ENCODE measurements at regions not wholly inside any gene's neighbourhood (a gene's known extent, or its start where the extent isn't known, plus 50 kb on each side); places are given as distances from the start of the nearest gene placed in this dataset.
"Not testable (repeated sequence)": the region's sequence is repeated elsewhere in the genome, so short reads cannot be mapped to it uniquely, and the experiment has no call there.

DNA sequence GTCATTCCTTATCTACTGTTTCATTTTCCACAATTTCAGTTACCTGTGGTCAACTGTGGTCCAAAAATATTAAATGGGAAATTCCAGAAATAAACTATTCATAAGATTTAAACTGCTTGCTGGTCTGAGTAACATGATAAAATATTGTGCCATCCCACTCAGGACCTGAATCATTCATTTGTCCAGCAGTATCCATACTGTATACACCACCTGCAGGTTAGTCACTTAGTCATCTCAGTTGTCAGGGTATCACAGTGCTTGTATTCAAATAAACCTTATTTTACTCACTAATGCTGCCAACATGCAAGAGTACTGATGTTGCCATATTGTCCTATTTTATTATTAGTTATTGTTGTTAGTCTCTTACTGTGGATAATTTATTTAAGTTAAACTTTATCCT is 139.7 kb downstream of the FBXO4 start:
- Histone ChIP-seq H3K9ac (ENCODE audit: low read depth in 1 of 3, low read length in 3 of 3) (no peak overlapping the region), H3K9me3 (ENCODE audit: control insufficient read depth in 3 of 3, low read length in 3 of 3) (no peaks in the 10 kb centered on the region), H3K27ac (ENCODE audit: low read depth, low read length) (no peak overlapping the region), H3K27me3 (ENCODE audit: control insufficient read depth in 3 of 3, insufficient read depth in 3 of 3, low read length in 3 of 3) (peaks cover 0 to 4% (median 4%) of the 10 kb centered on the region in 3 donors), H3K4me1 (ENCODE audit: control insufficient read depth in 3 of 3, insufficient read depth in 3 of 3, low read length in 3 of 3) (no peaks in the 10 kb centered on the region), H3K36me3 (ENCODE audit: control insufficient read depth in 3 of 3, insufficient read depth in 3 of 3, low read length in 3 of 3) (no peaks in the 10 kb centered on the region), H3K4me3 (ENCODE audit: low read length in 3 of 3) (no peak overlapping the region)

DNA sequence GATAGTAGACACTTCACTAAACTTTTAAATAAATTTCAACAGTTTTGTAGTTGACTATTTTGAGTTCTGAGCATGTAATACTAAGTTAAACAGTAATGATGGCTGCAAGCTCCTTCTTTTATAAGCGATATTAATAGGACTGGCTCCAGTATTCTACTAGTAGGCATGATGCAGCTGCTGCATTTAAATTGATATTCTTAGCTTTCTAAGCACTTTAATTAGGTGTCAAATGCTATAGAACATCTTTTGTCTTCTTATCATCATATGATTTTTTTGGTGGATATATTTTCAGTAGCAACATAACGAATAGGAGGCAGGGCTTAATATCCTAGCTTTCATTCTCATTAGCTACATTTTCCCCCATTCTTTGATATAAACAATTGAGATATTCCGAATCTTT is 141.1 kb downstream of the FBXO4 start:
- H3K27me3 ChIP-seq (ENCODE audit: control insufficient read depth in 3 of 3, insufficient read depth in 3 of 3, low read length in 3 of 3), result no peaks in the 10 kb centered on the region
- H3K9ac ChIP-seq (ENCODE audit: low read depth in 1 of 3, low read length in 3 of 3), result no peak overlapping the region
- no peaks in the 10 kb centered on the region for H3K36me3 ChIP-seq (ENCODE audit: control insufficient read depth in 3 of 3, insufficient read depth in 3 of 3, low read length in 3 of 3)
- H3K4me1 ChIP-seq (ENCODE audit: control insufficient read depth in 3 of 3, insufficient read depth in 3 of 3, low read length in 3 of 3), result no peaks in the 10 kb centered on the region
- H3K27ac ChIP-seq (ENCODE audit: low read depth, low read length), result no peak overlapping the region
- no peak overlapping the region for H3K4me3 ChIP-seq (ENCODE audit: low read length in 3 of 3)
- no peaks in the 10 kb centered on the region for H3K9me3 ChIP-seq (ENCODE audit: control insufficient read depth in 3 of 3, low read length in 3 of 3)

DNA sequence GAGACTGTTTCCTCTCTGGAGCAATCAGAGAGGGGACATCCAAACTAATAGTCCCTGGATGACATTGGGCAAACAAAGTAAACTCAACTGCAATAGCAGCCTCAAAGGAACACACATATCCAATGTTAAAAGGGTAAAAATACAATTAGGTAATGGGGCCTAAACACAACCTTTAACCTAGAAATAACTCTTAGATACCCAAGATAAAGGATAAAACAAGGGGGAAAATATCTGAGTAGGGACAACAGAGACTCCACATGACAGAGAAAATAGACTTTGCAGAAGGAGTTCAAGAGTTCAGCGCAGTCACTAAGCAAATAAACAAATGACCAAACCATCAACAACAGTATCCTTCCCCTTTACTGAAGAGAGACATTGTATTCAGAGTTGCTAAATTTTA is 149.3 kb downstream of the FBXO4 start:
- Histone ChIP-seq H3K36me3 (ENCODE audit: control insufficient read depth in 3 of 3, insufficient read depth in 3 of 3, low read length in 3 of 3) (no peaks in the 10 kb centered on the region), H3K9me3 (ENCODE audit: control insufficient read depth in 3 of 3, low read length in 3 of 3) (peaks cover 0 to 3% (median 0%) of the 10 kb centered on the region in 3 donors), H3K27me3 (ENCODE audit: control insufficient read depth in 3 of 3, insufficient read depth in 3 of 3, low read length in 3 of 3) (no peaks in the 10 kb centered on the region), H3K4me1 (ENCODE audit: control insufficient read depth in 3 of 3, insufficient read depth in 3 of 3, low read length in 3 of 3) (no peaks in the 10 kb centered on the region), H3K27ac (ENCODE audit: low read depth, low read length) (no peak overlapping the region), H3K9ac (ENCODE audit: low read depth in 1 of 3, low read length in 3 of 3) (no peak overlapping the region), H3K4me3 (ENCODE audit: low read length in 3 of 3) (no peak overlapping the region)

DNA sequence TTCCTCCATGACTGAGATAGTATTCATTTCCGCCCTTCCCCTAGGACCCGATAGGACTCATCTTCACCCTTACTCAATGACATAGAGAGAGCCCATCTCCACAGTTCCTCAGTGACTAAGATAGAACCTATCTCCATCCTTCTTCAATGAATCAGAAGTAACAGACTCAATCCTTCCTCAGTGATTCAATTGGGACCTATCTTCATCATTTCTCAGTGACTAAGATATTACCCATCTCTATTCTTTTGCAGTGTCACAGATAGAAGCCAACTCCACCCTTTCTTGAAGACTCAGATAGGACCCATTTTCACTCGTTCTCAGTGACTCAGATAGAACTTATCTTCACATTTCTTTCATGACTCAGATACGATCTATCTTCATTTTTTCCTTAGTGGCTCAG is 164.6 kb downstream of the FBXO4 start:
- no peak overlapping the region for H3K4me3 ChIP-seq (ENCODE audit: low read length in 3 of 3)
- no peak overlapping the region for H3K9ac ChIP-seq (ENCODE audit: low read depth in 1 of 3, low read length in 3 of 3)
- no peaks in the 10 kb centered on the region for H3K9me3 ChIP-seq (ENCODE audit: control insufficient read depth in 3 of 3, low read length in 3 of 3)
- no peaks in the 10 kb centered on the region for H3K4me1 ChIP-seq (ENCODE audit: control insufficient read depth in 3 of 3, insufficient read depth in 3 of 3, low read length in 3 of 3)
- H3K27me3 ChIP-seq (ENCODE audit: control insufficient read depth in 3 of 3, insufficient read depth in 3 of 3, low read length in 3 of 3), result no peaks in the 10 kb centered on the region
- no peaks in the 10 kb centered on the region for H3K36me3 ChIP-seq (ENCODE audit: control insufficient read depth in 3 of 3, insufficient read depth in 3 of 3, low read length in 3 of 3)
- H3K27ac ChIP-seq (ENCODE audit: low read depth, low read length), result no peak overlapping the region

DNA sequence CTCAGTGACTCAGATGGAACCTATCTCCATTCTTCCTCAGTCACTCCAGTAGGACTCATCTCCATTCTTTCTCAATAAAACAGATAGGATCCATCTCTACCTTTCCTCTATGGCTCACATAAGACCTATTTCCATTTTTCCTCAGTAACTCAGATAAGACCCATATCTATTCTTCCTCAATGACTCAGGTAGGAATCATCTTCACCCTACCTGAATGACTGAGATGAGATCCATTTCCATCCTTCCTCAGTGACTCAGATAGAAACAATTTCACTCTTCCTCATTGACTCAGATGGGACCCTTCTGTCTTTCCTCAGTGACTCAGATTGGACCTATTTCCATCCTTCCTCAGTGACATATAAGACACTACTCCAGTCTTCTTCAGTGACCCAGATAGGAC is 165.1 kb downstream of the FBXO4 start:
- H3K27ac ChIP-seq (ENCODE audit: low read depth, low read length), result no peak overlapping the region
- H3K4me3 ChIP-seq (ENCODE audit: low read length in 3 of 3), result no peak overlapping the region
- H3K36me3 ChIP-seq (ENCODE audit: control insufficient read depth in 3 of 3, insufficient read depth in 3 of 3, low read length in 3 of 3), result no peaks in the 10 kb centered on the region
- H3K27me3 ChIP-seq (ENCODE audit: control insufficient read depth in 3 of 3, insufficient read depth in 3 of 3, low read length in 3 of 3), result no peaks in the 10 kb centered on the region
- H3K4me1 ChIP-seq (ENCODE audit: control insufficient read depth in 3 of 3, insufficient read depth in 3 of 3, low read length in 3 of 3), result no peaks in the 10 kb centered on the region
- H3K9ac ChIP-seq (ENCODE audit: low read depth in 1 of 3, low read length in 3 of 3), result no peak overlapping the region
- no peaks in the 10 kb centered on the region for H3K9me3 ChIP-seq (ENCODE audit: control insufficient read depth in 3 of 3, low read length in 3 of 3)

DNA sequence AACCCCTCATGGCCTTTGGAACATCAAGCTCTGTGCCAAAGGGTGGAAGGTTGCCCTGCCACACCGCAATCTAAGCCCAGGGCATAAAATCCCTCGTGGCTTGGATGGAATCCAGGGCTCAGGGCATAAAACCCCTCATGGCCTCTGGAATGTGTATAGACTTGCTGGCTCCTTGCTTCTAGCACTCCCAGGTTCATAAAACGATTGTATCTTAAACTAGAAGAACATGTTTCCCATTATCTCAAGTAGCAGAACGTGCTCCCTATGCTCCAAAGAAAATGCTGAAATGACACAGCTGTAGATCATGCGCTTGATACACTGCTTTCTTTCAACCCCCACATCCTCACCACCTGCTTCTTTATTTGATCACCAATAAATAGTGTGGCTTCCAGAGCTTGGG is 174.8 kb downstream of the FBXO4 start:
- not testable (repeated sequence) for H3K27me3 ChIP-seq (ENCODE audit: control insufficient read depth in 3 of 3, insufficient read depth in 3 of 3, low read length in 3 of 3); H3K27ac ChIP-seq (ENCODE audit: low read depth, low read length); H3K36me3 ChIP-seq (ENCODE audit: control insufficient read depth in 3 of 3, insufficient read depth in 3 of 3, low read length in 3 of 3); H3K4me3 ChIP-seq (ENCODE audit: low read length in 3 of 3); H3K9me3 ChIP-seq (ENCODE audit: control insufficient read depth in 3 of 3, low read length in 3 of 3); H3K9ac ChIP-seq (ENCODE audit: low read depth in 1 of 3, low read length in 3 of 3); H3K4me1 ChIP-seq (ENCODE audit: control insufficient read depth in 3 of 3, insufficient read depth in 3 of 3, low read length in 3 of 3)

DNA sequence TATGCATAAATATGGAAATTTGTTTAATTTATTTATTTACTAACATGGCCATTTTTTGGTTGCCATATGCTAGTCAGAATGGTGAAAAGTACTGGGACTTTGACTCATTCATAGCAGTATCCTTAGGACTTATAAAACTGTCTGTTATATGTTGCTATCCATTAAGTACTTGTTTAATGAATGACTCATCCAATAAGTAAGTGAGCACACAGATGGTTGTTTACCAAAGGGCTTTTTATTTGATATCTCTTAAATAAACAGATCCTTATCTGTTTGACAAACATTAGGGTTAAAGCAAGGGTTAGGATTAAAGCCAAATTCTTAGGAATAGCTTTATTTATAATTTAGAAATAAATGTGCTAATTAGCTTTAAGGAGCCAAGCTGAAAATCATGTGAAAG is 183.4 kb downstream of the FBXO4 start:
- Histone ChIP-seq H3K4me3 (ENCODE audit: low read length in 3 of 3) (no peak overlapping the region), H3K27ac (ENCODE audit: low read depth, low read length) (no peak overlapping the region), H3K9ac (ENCODE audit: low read depth in 1 of 3, low read length in 3 of 3) (no peak overlapping the region), H3K36me3 (ENCODE audit: control insufficient read depth in 3 of 3, insufficient read depth in 3 of 3, low read length in 3 of 3) (no peaks in the 10 kb centered on the region), H3K9me3 (ENCODE audit: control insufficient read depth in 3 of 3, low read length in 3 of 3) (peaks cover 0 to 3% (median 0%) of the 10 kb centered on the region in 3 donors), H3K27me3 (ENCODE audit: control insufficient read depth in 3 of 3, insufficient read depth in 3 of 3, low read length in 3 of 3) (no peaks in the 10 kb centered on the region), H3K4me1 (ENCODE audit: control insufficient read depth in 3 of 3, insufficient read depth in 3 of 3, low read length in 3 of 3) (no peaks in the 10 kb centered on the region)

DNA sequence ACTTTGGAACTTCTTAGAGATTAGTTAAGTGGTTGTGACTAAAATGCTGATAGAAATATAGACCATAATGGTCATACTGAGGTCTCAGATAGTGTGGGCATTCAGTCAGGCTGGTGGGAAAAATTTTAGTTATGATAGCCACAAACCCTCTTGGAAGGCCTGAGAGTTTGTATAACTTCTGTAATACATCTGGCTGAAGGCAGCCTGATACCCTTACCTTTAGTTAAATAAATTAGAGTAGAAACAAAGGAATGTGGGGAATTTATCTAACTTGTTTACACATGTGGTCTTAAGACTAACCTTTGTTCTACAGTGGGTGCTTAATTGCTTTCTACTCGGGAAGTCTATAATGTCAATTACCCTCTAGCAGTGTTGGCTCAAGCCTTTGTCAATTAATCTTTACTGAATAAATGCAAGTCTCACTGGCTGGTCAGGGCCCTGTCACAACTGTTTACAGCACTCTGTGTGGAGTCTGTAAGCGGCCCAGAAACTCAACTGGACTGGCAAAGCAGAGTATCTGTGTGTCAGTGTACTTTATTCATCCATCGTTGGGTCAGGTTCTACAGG is 184.0 kb downstream of the FBXO4 start:
- no peak overlapping the region for H3K4me3 ChIP-seq (ENCODE audit: low read length in 3 of 3)
- peaks cover 0 to 3% (median 0%) of the 10 kb centered on the region in 3 donors for H3K9me3 ChIP-seq (ENCODE audit: control insufficient read depth in 3 of 3, low read length in 3 of 3)
- H3K4me1 ChIP-seq (ENCODE audit: control insufficient read depth in 3 of 3, insufficient read depth in 3 of 3, low read length in 3 of 3), result no peaks in the 10 kb centered on the region
- no peak overlapping the region for H3K9ac ChIP-seq (ENCODE audit: low read depth in 1 of 3, low read length in 3 of 3)
- H3K27me3 ChIP-seq (ENCODE audit: control insufficient read depth in 3 of 3, insufficient read depth in 3 of 3, low read length in 3 of 3), result no peaks in the 10 kb centered on the region
- H3K36me3 ChIP-seq (ENCODE audit: control insufficient read depth in 3 of 3, insufficient read depth in 3 of 3, low read length in 3 of 3), result no peaks in the 10 kb centered on the region
- H3K27ac ChIP-seq (ENCODE audit: low read depth, low read length), result no peak overlapping the region

DNA sequence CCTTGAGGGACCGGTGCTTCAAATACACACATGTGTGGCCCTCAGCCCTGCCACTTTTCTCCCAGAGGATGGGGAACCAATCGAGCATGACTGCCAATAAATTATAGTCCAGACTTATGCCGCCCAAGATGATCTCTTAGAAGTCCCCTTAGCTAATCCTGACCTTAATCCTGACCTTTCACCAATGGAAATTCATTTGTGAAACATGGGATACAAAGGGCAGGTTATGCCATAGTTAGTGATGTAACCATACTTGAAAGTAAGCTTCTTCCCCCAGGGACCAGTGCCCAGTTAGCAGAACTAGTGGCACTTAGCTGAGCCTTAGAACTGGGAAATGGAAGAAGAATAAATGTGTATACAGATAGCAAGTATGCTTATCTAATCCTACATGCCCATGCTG is 190.6 kb downstream of the FBXO4 start:
- H3K9ac ChIP-seq (ENCODE audit: low read depth in 1 of 3, low read length in 3 of 3); H3K9me3 ChIP-seq (ENCODE audit: control insufficient read depth in 3 of 3, low read length in 3 of 3); H3K4me3 ChIP-seq (ENCODE audit: low read length in 3 of 3): not testable (repeated sequence)

DNA sequence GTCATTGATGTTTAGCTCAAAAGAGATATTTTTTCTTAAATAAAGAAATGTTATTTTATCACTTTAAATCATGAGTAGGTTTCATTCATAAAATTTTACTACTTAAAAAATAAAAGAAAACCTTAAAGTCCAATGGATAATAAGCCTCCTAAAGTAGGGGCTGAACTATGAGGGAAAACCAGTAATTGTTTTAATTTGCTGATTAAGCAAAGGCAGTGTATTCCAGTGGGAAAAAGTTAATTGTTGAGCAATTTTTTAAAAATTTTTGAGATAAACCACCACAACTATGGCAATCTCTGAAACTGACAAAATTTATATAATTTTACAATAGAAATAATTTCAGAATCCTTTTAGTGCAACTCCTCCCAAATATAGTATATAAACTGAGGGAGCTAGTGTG is 195.0 kb downstream of the FBXO4 start:
- Histone ChIP-seq H3K27ac (ENCODE audit: low read depth, low read length) (no peak overlapping the region), H3K9ac (ENCODE audit: low read depth in 1 of 3, low read length in 3 of 3) (no peak overlapping the region), H3K9me3 (ENCODE audit: control insufficient read depth in 3 of 3, low read length in 3 of 3) (no peaks in the 10 kb centered on the region), H3K27me3 (ENCODE audit: control insufficient read depth in 3 of 3, insufficient read depth in 3 of 3, low read length in 3 of 3) (no peaks in the 10 kb centered on the region), H3K4me1 (ENCODE audit: control insufficient read depth in 3 of 3, insufficient read depth in 3 of 3, low read length in 3 of 3) (no peaks in the 10 kb centered on the region), H3K4me3 (ENCODE audit: low read length in 3 of 3) (no peak overlapping the region), H3K36me3 (ENCODE audit: control insufficient read depth in 3 of 3, insufficient read depth in 3 of 3, low read length in 3 of 3) (no peaks in the 10 kb centered on the region)

More for the DNA sequence above, 190.6 kb downstream of the FBXO4 start:
- H3K27me3 ChIP-seq (ENCODE audit: control insufficient read depth in 3 of 3, insufficient read depth in 3 of 3, low read length in 3 of 3); H3K36me3 ChIP-seq (ENCODE audit: control insufficient read depth in 3 of 3, insufficient read depth in 3 of 3, low read length in 3 of 3); H3K4me1 ChIP-seq (ENCODE audit: control insufficient read depth in 3 of 3, insufficient read depth in 3 of 3, low read length in 3 of 3); H3K27ac ChIP-seq (ENCODE audit: low read depth, low read length): not testable (repeated sequence)

DNA sequence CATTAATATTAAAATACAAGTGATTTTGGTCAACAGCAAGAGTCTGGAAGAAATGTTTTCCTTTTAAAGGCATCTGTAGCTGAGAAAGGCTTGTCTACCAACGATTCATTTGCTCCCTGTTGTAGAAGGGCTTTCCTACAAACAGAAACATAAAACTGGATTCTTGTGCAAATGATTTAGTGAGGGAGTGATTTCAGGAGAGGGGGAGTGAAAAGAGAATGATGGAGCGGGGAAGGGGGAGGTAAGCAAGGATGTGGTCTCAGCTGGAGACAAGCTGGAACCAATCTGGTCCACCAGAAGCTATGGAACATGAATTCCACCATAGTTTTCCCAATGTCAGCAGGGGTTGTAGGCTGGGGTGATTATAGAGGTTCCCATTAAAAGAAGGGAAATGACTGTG is 196.3 kb downstream of the FBXO4 start:
- no peak overlapping the region for H3K9ac ChIP-seq (ENCODE audit: low read depth in 1 of 3, low read length in 3 of 3)
- H3K4me3 ChIP-seq (ENCODE audit: low read length in 3 of 3), result no peak overlapping the region
- H3K36me3 ChIP-seq (ENCODE audit: control insufficient read depth in 3 of 3, insufficient read depth in 3 of 3, low read length in 3 of 3), result no peaks in the 10 kb centered on the region
- H3K9me3 ChIP-seq (ENCODE audit: control insufficient read depth in 3 of 3, low read length in 3 of 3), result no peaks in the 10 kb centered on the region
- H3K4me1 ChIP-seq (ENCODE audit: control insufficient read depth in 3 of 3, insufficient read depth in 3 of 3, low read length in 3 of 3), result no peaks in the 10 kb centered on the region
- H3K27ac ChIP-seq (ENCODE audit: low read depth, low read length), result no peak overlapping the region
- H3K27me3 ChIP-seq (ENCODE audit: control insufficient read depth in 3 of 3, insufficient read depth in 3 of 3, low read length in 3 of 3), result no peaks in the 10 kb centered on the region
